22Rv1 (cell line): ENCODE measurements at regions not wholly inside any gene's neighbourhood (a gene's known extent, or its start where the extent isn't known, plus 50 kb on each side); places are given as distances from the start of the nearest gene placed in this dataset.

ENCODE experiments used
- ZFX ChIP-seq: fragments of 450-650 bp; IDR thresholded peaks from 2 replicates; pipeline ENCODE4 v1.6.1; 2017; ENCODE audit warnings: antibody characterized with exemption, borderline replicate concordance
- TF ChIP-seq, protein P1 (sequence below): fragments of 450-650 bp; IDR thresholded peaks from 2 replicates; pipeline ENCODE4 v1.5.1; 2017; ENCODE audit warnings: mild to moderate bottlenecking

DNA sequence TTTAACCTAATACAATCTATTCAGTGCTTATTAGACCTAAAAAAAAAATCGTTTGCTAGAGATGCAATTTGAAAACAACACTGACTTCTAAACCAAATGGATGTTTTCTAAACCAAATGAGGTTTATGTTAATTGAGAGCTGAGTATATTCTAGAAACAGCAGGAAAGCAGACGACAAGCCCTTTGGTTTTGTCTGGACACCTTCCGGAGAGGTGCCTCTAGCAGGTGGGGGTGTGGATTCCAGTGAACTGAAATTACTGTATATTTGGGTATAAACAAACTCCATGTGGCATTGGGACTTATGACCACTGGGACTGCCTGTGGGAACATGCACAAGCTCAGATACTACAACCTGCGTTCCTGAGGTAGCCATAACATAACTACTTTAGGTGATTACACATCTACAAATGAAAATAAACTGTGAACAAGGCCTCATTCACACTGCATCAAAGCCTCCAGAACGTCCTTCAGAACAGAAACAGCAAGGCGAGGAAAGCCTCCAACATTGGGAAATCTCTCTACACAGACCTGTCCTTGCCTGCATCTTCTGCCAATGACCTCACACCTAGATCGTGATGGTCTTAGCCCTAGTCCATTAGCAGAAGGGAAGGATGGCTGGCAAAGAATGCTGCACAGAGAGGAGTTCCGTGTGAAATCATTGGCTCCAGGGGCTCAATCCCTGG lies 206.8 kb upstream of the FOXQ1 start:
- TF ChIP-seq, protein P1, sequence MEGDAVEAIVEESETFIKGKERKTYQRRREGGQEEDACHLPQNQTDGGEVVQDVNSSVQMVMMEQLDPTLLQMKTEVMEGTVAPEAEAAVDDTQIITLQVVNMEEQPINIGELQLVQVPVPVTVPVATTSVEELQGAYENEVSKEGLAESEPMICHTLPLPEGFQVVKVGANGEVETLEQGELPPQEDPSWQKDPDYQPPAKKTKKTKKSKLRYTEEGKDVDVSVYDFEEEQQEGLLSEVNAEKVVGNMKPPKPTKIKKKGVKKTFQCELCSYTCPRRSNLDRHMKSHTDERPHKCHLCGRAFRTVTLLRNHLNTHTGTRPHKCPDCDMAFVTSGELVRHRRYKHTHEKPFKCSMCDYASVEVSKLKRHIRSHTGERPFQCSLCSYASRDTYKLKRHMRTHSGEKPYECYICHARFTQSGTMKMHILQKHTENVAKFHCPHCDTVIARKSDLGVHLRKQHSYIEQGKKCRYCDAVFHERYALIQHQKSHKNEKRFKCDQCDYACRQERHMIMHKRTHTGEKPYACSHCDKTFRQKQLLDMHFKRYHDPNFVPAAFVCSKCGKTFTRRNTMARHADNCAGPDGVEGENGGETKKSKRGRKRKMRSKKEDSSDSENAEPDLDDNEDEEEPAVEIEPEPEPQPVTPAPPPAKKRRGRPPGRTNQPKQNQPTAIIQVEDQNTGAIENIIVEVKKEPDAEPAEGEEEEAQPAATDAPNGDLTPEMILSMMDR, result no peak
- TF ChIP-seq ZFX, result no peak
